B cell (primary cell): ENCODE measurements at regions not wholly inside any gene's neighbourhood (a gene's known extent, or its start where the extent isn't known, plus 50 kb on each side); places are given as distances from the start of the nearest gene placed in this dataset.
"Not testable (repeated sequence)": the region's sequence is repeated elsewhere in the genome, so short reads cannot be mapped to it uniquely, and the experiment has no call there.

Experiments
- ATAC-seq: fragments of 200-7000 bp; cut with Tn5 transposase; one replicate; pipeline ENCODE4 v1.10.0; 2021; ENCODE audit warnings: low read depth, mild to moderate bottlenecking, moderate number of reproducible peaks, moderate library complexity
- CTCF ChIA-PET: fragments of 350-600 bp; sonication (Branson Sonifier 250); formaldehyde crosslinking; loops from one replicate; lab custom pipeline; 2021; ENCODE audit warnings: antibody characterized with exemption, inconsistent platforms; lab: Charles Lee
- POLR2A ChIA-PET: fragments of 350-600 bp; sonication (Branson Sonifier 250); formaldehyde crosslinking; loops from one replicate; lab custom pipeline; 2021; ENCODE audit warnings: antibody characterized with exemption; lab: Charles Lee
- DNase-seq: peaks from one replicate; pipeline ENCODE4 v3.0.0; 2013
- H2AFZ ChIP-seq: 2 replicates; pipeline ENCODE4 v1.6.1; 2012; ENCODE audit warnings: mild to moderate bottlenecking, low read depth, low read length; ENCODE audit not compliant: insufficient read depth, poor library complexity, severe bottlenecking
- H3K27ac ChIP-seq, 2 donors: 1 replicate in 1 of 2; 2 replicates in 1 of 2; pipeline ENCODE4 v1.5.1; 2012 to 2013; ENCODE audit warnings: low read length in 2 of 2, mild to moderate bottlenecking in 2 of 2, moderate library complexity in 1 of 2
- H3K27me3 ChIP-seq, 4 experiments: fragments of 200-600 bp in 1 of 4; sonication (generic) in 1 of 4; replicated peaks in 1 of 4; 1 replicate in 2 of 4; 2 replicates in 2 of 4; pipeline versions ENCODE4 v1.6.1 to v1.7.0; 2013 to 2016; ENCODE audit warnings: low read length in 3 of 4, mild to moderate bottlenecking in 2 of 4, mixed read lengths in 1 of 4, moderate library complexity in 1 of 4; ENCODE audit not compliant: insufficient read depth in 4 of 4, control insufficient read depth in 3 of 4; ENCODE audit errors: control extremely low read depth in 1 of 4
- H3K36me3 ChIP-seq, 2 experiments: replicated peaks in 1 of 2; 1 replicate in 1 of 2; 2 replicates in 1 of 2; pipeline versions ENCODE4 v1.6.1 to v1.7.1; 2013; ENCODE audit warnings: low read length in 1 of 2; ENCODE audit not compliant: insufficient read depth in 2 of 2, control insufficient read depth in 1 of 2; ENCODE audit errors: control extremely low read depth in 1 of 2, extremely low read depth in 1 of 2
- H3K4me1 ChIP-seq, 2 donors: fragments of 200-600 bp in 1 of 2; sonication (generic) in 1 of 2; 1 replicate in 1 of 2; 2 replicates in 1 of 2; pipeline versions ENCODE4 v1.5.1 to v1.6.1; 2013 to 2017; ENCODE audit warnings: low read length in 2 of 2; ENCODE audit not compliant: control insufficient read depth in 2 of 2, insufficient read depth in 2 of 2
- H3K4me2 ChIP-seq: replicated peaks from 2 replicates; pipeline ENCODE3; 2012; ENCODE audit warnings: mild to moderate bottlenecking, low read depth, low read length; ENCODE audit not compliant: poor library complexity, severe bottlenecking
- H3K4me3 ChIP-seq, 5 experiments: fragments of 200-600 bp in 1 of 5; sonication (generic) in 1 of 5; 1 replicate in 3 of 5; 2 replicates in 2 of 5; pipeline versions ENCODE4 v1.5.1 to v1.7.0; 2011 to 2016; ENCODE audit warnings: low read length in 4 of 5, mild to moderate bottlenecking in 4 of 5, low read depth in 2 of 5, control low read depth in 1 of 5, moderate library complexity in 1 of 5; ENCODE audit not compliant: insufficient read depth in 1 of 5; ENCODE audit errors: control extremely low read depth in 1 of 5, extremely low read depth in 1 of 5
- H3K79me2 ChIP-seq: fragments of 200-600 bp; sonication (generic); one replicate; pipeline ENCODE4 v1.6.0; 2016; ENCODE audit warnings: low read length; ENCODE audit not compliant: control insufficient read depth, insufficient read depth
- H3K9ac ChIP-seq: fragments of 200-600 bp; sonication (generic); 2 replicates; pipeline ENCODE4 v1.6.1; 2017; ENCODE audit warnings: mild to moderate bottlenecking, low read length, moderate library complexity
- H3K9me3 ChIP-seq, 3 donors: one replicate each; pipeline versions ENCODE4 v1.6.1 to v1.7.1; 2013; ENCODE audit warnings: low read length in 2 of 3; ENCODE audit not compliant: control insufficient read depth in 2 of 3, insufficient read depth in 1 of 3; ENCODE audit errors: control extremely low read depth in 1 of 3
- H4K20me1 ChIP-seq: 2 replicates; pipeline ENCODE4 v1.6.0; 2012; ENCODE audit warnings: mild to moderate bottlenecking, low read length; ENCODE audit not compliant: insufficient read depth, control insufficient read depth, poor library complexity, severe bottlenecking
- H3K27ac Mint-ChIP-seq: one replicate; pipeline ENCODE4 v1.8.0; 2021; ENCODE audit warnings: mixed read lengths
- H3K27me3 Mint-ChIP-seq: one replicate; pipeline ENCODE4 v1.8.0; 2021; ENCODE audit warnings: mixed read lengths
- H3K4me1 Mint-ChIP-seq: one replicate; pipeline ENCODE4 v1.8.0; 2021; ENCODE audit warnings: mixed read lengths
- H3K4me3 Mint-ChIP-seq: one replicate; pipeline ENCODE4 v1.8.0; 2021; ENCODE audit warnings: mixed read lengths
- H3K9me3 Mint-ChIP-seq: one replicate; pipeline ENCODE4 v1.8.0; 2022; ENCODE audit warnings: mixed read lengths; ENCODE audit not compliant: insufficient read depth
- CTCF ChIP-seq: fragments of 200-600 bp; IDR thresholded peaks from one replicate; pipeline ENCODE4 v1.8.0; 2022; ENCODE audit warnings: antibody characterized with exemption, mild to moderate bottlenecking
- EZH2 ChIP-seq: IDR thresholded peaks from 2 replicates; pipeline ENCODE4 v1.6.1; 2012; ENCODE audit warnings: borderline replicate concordance, low read depth, mild to moderate bottlenecking, moderate library complexity, low read length; ENCODE audit not compliant: insufficient read depth, poor library complexity, severe bottlenecking
- WGBS: methylation state at CpG from one replicate; pipeline ENCODE4 v1.1.5; 2013; ENCODE audit warnings: missing lambda C conversion rate; ENCODE audit not compliant: insufficient coverage; 5-methylcytosine and 5-hydroxymethylcytosine counted together
- intact Hi-C: fragments of 100-400 bp; cut with micrococcal nuclease; formaldehyde crosslinking; loops from one replicate; pipeline ENCODE4 v1.10.0; 2022

GRCh38 chr15:70575231-70576226 is 187.8 kb downstream of the UACA start:
- ChIA-PET CTCF (interaction anchor here (1.6 kb wide), 1 partner anchor 71 kb away, joined by 5 read pairs; no protein-coding TSS in a partner anchor), POLR2A (no interaction called here)
- intact Hi-C loops: no loop called here
- Mint-ChIP-seq H3K9me3 (peaks cover 6% of the 10 kb centered on the region), H3K4me1 (no peaks in the 10 kb centered on the region), H3K27ac (no peak overlapping the region), H3K4me3 (no peak overlapping the region), H3K27me3 (peaks cover 22% of the 10 kb centered on the region)
- no peak overlapping the region for H2AFZ ChIP-seq
- peaks cover 0 to 12% (median 0%) of the 10 kb centered on the region in 4 experiments for H3K27me3 ChIP-seq
- H3K79me2 ChIP-seq: no peaks in the 10 kb centered on the region
- ATAC-seq (no peak), DNase-seq (no peak)
- H3K4me1 ChIP-seq: no peaks in the 10 kb centered on the region
- H3K4me2 ChIP-seq: no peak overlapping the region
- peaks cover 0 to 7% (median 0%) of the 10 kb centered on the region in 3 donors for H3K9me3 ChIP-seq
- H3K36me3 ChIP-seq: no peaks in the 10 kb centered on the region
- H3K4me3 ChIP-seq: no peak overlapping the region
- no peaks in the 10 kb centered on the region for H4K20me1 ChIP-seq
- no peak overlapping the region for H3K27ac ChIP-seq
- no peak for TF ChIP-seq CTCF
- TF ChIP-seq EZH2: no peak
- no peak overlapping the region for H3K9ac ChIP-seq
- 66% methylated on average over 7 of the region's 16 CpGs for WGBS

GRCh38 chr15:70574325-70574724 is 189.0 kb downstream of the UACA start:
- H3K4me3 Mint-ChIP-seq, H3K9me3 ChIP-seq, H3K27ac Mint-ChIP-seq, H3K27ac ChIP-seq, intact Hi-C loops, H3K36me3 ChIP-seq, H3K9ac ChIP-seq, H3K79me2 ChIP-seq, DNase-seq, H4K20me1 ChIP-seq, H3K4me3 ChIP-seq, H3K27me3 ChIP-seq, H2AFZ ChIP-seq, ATAC-seq, H3K4me1 ChIP-seq, H3K4me2 ChIP-seq, H3K9me3 Mint-ChIP-seq, H3K4me1 Mint-ChIP-seq, POLR2A ChIA-PET: not testable (repeated sequence)
- peaks cover 15% of the 10 kb centered on the region for H3K27me3 Mint-ChIP-seq
- CTCF ChIA-PET: interaction anchor here (1.6 kb wide), 1 partner anchor 70 kb away, joined by 5 read pairs; no protein-coding TSS in a partner anchor
- WGBS: no CpG with 5 or more reads among the region's 3 CpGs
